Suprapubic skin (tissue), 4 donors: ENCODE measurements at regions not wholly inside any gene's neighbourhood (a gene's known extent, or its start where the extent isn't known, plus 50 kb on each side); places are given as distances from the start of the nearest gene placed in this dataset.
"Not testable (repeated sequence)": the region's sequence is repeated elsewhere in the genome, so short reads cannot be mapped to it uniquely, and the experiment has no call there.

ENCODE experiments used
- DNase-seq, 2 donors: peaks; one replicate each; pipeline ENCODE4 v3.0.0-alpha.2; 2019; ENCODE audit warnings: low spot score in 2 of 2
- H3K27ac ChIP-seq: fragments of 200-600 bp; sonication (generic); one replicate; pipeline ENCODE4 v1.5.1; 2019
- H3K27me3 ChIP-seq: fragments of 200-600 bp; sonication (generic); one replicate; pipeline ENCODE4 v1.5.1; 2019
- H3K36me3 ChIP-seq: fragments of 200-600 bp; sonication (generic); one replicate; pipeline ENCODE4 v1.5.1; 2019
- H3K4me1 ChIP-seq: fragments of 200-600 bp; sonication (generic); one replicate; pipeline ENCODE4 v1.5.1; 2019
- H3K4me3 ChIP-seq: fragments of 200-600 bp; sonication (generic); one replicate; pipeline ENCODE4 v1.5.1; 2019; ENCODE audit warnings: mild to moderate bottlenecking
- H3K9me3 ChIP-seq: fragments of 200-600 bp; sonication (generic); one replicate; pipeline ENCODE4 v1.5.1; 2019
- CTCF ChIP-seq, 2 donors: fragments of 200-600 bp in 1 of 2; fragments of 450-650 bp in 1 of 2; sonication (generic) in 1 of 2; IDR thresholded peaks; one replicate each; pipeline ENCODE4 v1.5.1; 2016 to 2019; ENCODE audit warnings: antibody characterized with exemption in 2 of 2, mild to moderate bottlenecking in 1 of 2, moderate library complexity in 1 of 2
- EP300 ChIP-seq: sonication (generic); formaldehyde crosslinking; IDR thresholded peaks from one replicate; pipeline ENCODE4 v1.6.1; 2017; ENCODE audit warnings: antibody characterized with exemption
- POLR2A ChIP-seq, 2 donors: fragments of 450-650 bp; IDR thresholded peaks; one replicate each; pipeline ENCODE4 v1.6.1; 2017; ENCODE audit warnings: antibody characterized with exemption in 2 of 2, mild to moderate bottlenecking in 2 of 2, moderate library complexity in 2 of 2
- POLR2AphosphoS5 ChIP-seq, 3 donors: sonication (generic); formaldehyde crosslinking; IDR thresholded peaks; one replicate each; pipeline ENCODE4 v1.6.1; 2017; ENCODE audit warnings: antibody characterized with exemption in 3 of 3
- WGBS: methylation state at CpG from one replicate; pipeline ENCODE4 v1.1.5; 2018; 5-methylcytosine and 5-hydroxymethylcytosine counted together

DNA sequence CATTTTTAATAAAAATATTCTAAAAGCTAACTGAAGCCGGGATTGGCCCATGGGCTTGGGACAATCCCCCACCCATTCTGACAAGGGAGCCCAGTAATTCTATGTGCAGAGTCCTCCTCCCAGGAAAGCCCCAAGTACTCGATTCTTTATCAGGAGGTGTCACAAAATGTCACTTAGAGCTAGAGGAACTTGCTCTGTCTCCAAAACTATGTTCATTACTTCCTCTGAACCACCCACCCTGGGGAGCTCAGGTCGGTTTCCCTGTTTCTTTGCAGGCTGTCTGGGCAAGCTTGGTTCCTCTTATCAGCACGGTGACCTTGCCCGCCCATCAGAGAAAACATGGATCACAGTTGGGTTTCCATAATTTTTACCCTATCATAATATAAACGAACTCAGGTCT, 430.6 kb upstream of the ID2 start:
- no peak overlapping the region for H3K4me3 ChIP-seq
- no peak for TF ChIP-seq CTCF (IDR thresholded peaks at IDR 0.05)
- TF ChIP-seq POLR2AphosphoS5 (IDR thresholded peaks at IDR 0.05) = no peak
- no peak for TF ChIP-seq POLR2A (IDR thresholded peaks at IDR 0.05)
- TF ChIP-seq EP300 = no peak
- peaks cover 5% of the 10 kb centered on the region for H3K4me1 ChIP-seq
- no peaks in the 10 kb centered on the region for H3K27me3 ChIP-seq
- DNase-seq = no peak
- no peaks in the 10 kb centered on the region for H3K36me3 ChIP-seq
- 86% methylated on average over 6 of the region's 6 CpGs for WGBS
- H3K9me3 ChIP-seq = no peaks in the 10 kb centered on the region
- H3K27ac ChIP-seq = no peak overlapping the region

- Histone ChIP-seq H3K4me1 (peaks cover 5% of the 10 kb centered on the region), H3K36me3 (no peaks in the 10 kb centered on the region), H3K27ac (no peak overlapping the region), H3K4me3 (no peak overlapping the region), H3K9me3 (no peaks in the 10 kb centered on the region), H3K27me3 (no peaks in the 10 kb centered on the region)
- WGBS = 80% methylated on average over 7 of the region's 7 CpGs
- TF ChIP-seq POLR2A (IDR thresholded peaks at IDR 0.05) = no peak
- TF ChIP-seq CTCF (IDR thresholded peaks at IDR 0.05) = no peak
- no peak for TF ChIP-seq POLR2AphosphoS5 (IDR thresholded peaks at IDR 0.05)
- no peak for TF ChIP-seq EP300
- DNase-seq = no peak
Measured at GRCh38 chr2:8251856-8252255, 430.0 kb upstream of the ID2 start.

DNA sequence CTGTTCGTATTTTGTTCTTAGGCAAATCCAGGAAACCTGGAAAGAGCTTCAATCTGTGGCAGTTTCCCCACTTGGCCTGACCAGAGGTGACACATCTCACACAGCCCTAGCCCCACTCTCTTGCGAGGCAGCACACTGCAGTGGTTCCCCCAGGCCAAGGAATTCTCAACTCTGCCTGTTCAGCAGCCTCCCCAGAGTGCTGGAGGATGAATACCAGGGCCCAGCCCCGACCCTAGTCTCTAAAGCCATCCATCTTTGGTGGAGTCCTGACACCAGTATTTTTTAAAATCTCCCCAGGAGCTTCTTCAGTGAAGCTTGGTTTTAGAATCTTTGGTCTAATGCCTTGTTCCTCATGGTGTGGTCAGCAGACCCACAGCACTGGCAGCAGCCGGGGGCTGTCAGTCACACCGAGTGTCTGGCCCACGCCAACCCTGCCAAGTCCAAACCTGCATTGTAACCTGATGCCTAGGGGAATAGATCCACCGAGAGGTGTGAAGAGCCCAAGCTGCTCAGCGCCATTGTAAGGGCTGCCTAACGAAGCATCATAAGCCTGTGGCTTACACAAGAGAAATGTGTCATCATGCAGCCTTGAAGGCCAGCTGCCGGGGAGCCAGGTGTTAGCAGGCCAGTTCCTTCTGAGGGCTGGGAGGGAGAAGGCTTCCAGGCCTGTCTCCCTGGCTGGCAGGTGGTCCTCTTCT, 428.7 kb upstream of the ID2 start:
- Histone ChIP-seq H3K4me3 (no peak overlapping the region), H3K4me1 (peaks cover 1% of the 10 kb centered on the region)

DNA sequence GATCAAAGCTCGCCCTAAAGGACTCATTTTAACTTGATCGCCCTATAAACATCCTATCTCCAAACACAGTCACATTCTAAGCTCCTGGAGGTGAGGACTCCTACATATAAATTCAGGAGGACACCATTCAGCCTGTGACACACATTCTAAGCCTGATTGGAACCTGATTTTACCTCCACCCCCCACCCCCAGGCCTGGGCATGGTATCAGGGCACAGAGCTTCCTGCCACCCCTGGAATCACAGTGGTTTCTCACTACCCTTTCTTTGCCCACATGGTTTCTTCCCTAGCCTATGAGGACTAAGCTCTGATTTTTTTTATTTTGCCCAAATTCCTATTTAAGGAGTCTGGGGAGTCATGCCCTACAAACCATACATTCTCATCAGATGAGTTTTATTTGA, 428.1 kb upstream of the ID2 start:
- TF ChIP-seq CTCF (IDR thresholded peaks at IDR 0.05) (no peak), EP300 (no peak), POLR2AphosphoS5 (IDR thresholded peaks at IDR 0.05) (no peak), POLR2A (IDR thresholded peaks at IDR 0.05) (no peak)

More for the DNA sequence above, 428.7 kb upstream of the ID2 start:
- WGBS = 79% methylated on average over 10 of the region's 10 CpGs
- Histone ChIP-seq H3K27ac (no peak overlapping the region), H3K36me3 (no peaks in the 10 kb centered on the region), H3K9me3 (no peaks in the 10 kb centered on the region), H3K27me3 (no peaks in the 10 kb centered on the region)
- TF ChIP-seq EP300 = no peak
- no peak for TF ChIP-seq POLR2AphosphoS5 (IDR thresholded peaks at IDR 0.05)
- TF ChIP-seq POLR2A (IDR thresholded peaks at IDR 0.05) = no peak
- no peak for TF ChIP-seq CTCF (IDR thresholded peaks at IDR 0.05)
- DNase-seq = no peak

GRCh38 chr2:8254214-8254613, 427.6 kb upstream of the ID2 start:
- not testable (repeated sequence) for DNase-seq, H3K9me3 ChIP-seq, H3K4me1 ChIP-seq, H3K27ac ChIP-seq, H3K36me3 ChIP-seq, H3K27me3 ChIP-seq, H3K4me3 ChIP-seq

More for the DNA sequence above, 428.1 kb upstream of the ID2 start:
- Histone ChIP-seq H3K27ac (no peak overlapping the region), H3K27me3 (no peaks in the 10 kb centered on the region), H3K9me3 (no peaks in the 10 kb centered on the region), H3K36me3 (no peaks in the 10 kb centered on the region), H3K4me1 (no peaks in the 10 kb centered on the region), H3K4me3 (no peak overlapping the region)
- no peak for DNase-seq
- WGBS = 94% methylated on average over 2 of the region's 2 CpGs
